Panc1 (cell line): ENCODE measurements at regions not wholly inside any gene's neighbourhood (a gene's known extent, or its start where the extent isn't known, plus 50 kb on each side); places are given as distances from the start of the nearest gene placed in this dataset.

ENCODE experiments used
- ATAC-seq: fragments of 200-7000 bp; cut with Tn5 transposase; 2 replicates; pipeline ENCODE4 v1.9.1; 2020; ENCODE audit warnings: mild to moderate bottlenecking, moderate library complexity
- BruUV-seq: library from RNA; stranded (reverse); fragments of 400-500 nt; replicated peaks from 2 replicates; lab custom pipeline; 2021; lab: Mats Ljungman, UMichigan
- CTCF ChIA-PET: fragments of 300-600 bp; sonication (Branson Sonifier 250); formaldehyde crosslinking; loops from one replicate; lab custom pipeline; 2022; ENCODE audit warnings: antibody characterized with exemption; lab: Charles Lee
- POLR2A ChIA-PET: fragments of 300-600 bp; sonication (Branson Sonifier 250); formaldehyde crosslinking; loops from one replicate; lab custom pipeline; 2022; ENCODE audit warnings: antibody characterized with exemption; lab: Charles Lee
- DNase-seq: peaks from one replicate; pipeline ENCODE4 v3.0.0-alpha.2; 2010; ENCODE audit warnings: low read depth, low spot score
- H3K27ac ChIP-seq: 2 replicates; pipeline ENCODE4 v1.5.1; 2011; ENCODE audit warnings: mild to moderate bottlenecking, low read length, inconsistent platforms
- H3K27me3 ChIP-seq: fragments of 200-500 bp; sonication (Bioruptor generic); 2 replicates; pipeline ENCODE4 v1.6.0; 2014; ENCODE audit warnings: low read length, inconsistent platforms; ENCODE audit not compliant: control insufficient read depth, insufficient read depth
- H3K36me3 ChIP-seq: fragments of 200-500 bp; sonication (Bioruptor generic); 2 replicates; pipeline ENCODE4 v1.5.1; 2014; ENCODE audit warnings: inconsistent platforms, mild to moderate bottlenecking, low read length, moderate library complexity; ENCODE audit not compliant: control insufficient read depth, insufficient read depth
- H3K4me1 ChIP-seq: 2 replicates; pipeline ENCODE4 v1.5.1; 2011; ENCODE audit warnings: inconsistent platforms, mild to moderate bottlenecking, low read length, moderate library complexity; ENCODE audit not compliant: control insufficient read depth, insufficient read depth
- H3K4me3 ChIP-seq, 2 experiments: 2 replicates each; pipeline ENCODE4 v1.5.1; 2011 to 2012; ENCODE audit warnings: low read depth in 2 of 2, low read length in 2 of 2, mild to moderate bottlenecking in 2 of 2, inconsistent platforms in 1 of 2, moderate library complexity in 1 of 2
- H3K9me3 ChIP-seq: fragments of 200-500 bp; sonication (Bioruptor generic); 2 replicates; pipeline ENCODE4 v1.5.1; 2014; ENCODE audit warnings: low read depth, mild to moderate bottlenecking, inconsistent platforms, low read length, moderate library complexity; ENCODE audit not compliant: control insufficient read depth, insufficient read depth
- POLR2AphosphoS5 ChIP-seq: IDR thresholded peaks from 2 replicates; pipeline ENCODE4 v1.6.1; 2012; ENCODE audit warnings: mild to moderate bottlenecking, low read depth, low read length, moderate library complexity
- SIN3A ChIP-seq: IDR thresholded peaks from 2 replicates; pipeline ENCODE4 v1.6.1; 2012; ENCODE audit warnings: low read depth, mild to moderate bottlenecking, low read length, moderate library complexity, borderline replicate concordance; ENCODE audit not compliant: insufficient read depth
- TCF7L2 ChIP-seq: IDR thresholded peaks from 2 replicates; pipeline ENCODE4 v1.6.1; 2011; ENCODE audit warnings: mild to moderate bottlenecking, low read depth, low read length, inconsistent platforms
- in situ Hi-C: cut with HindIII; loops from 2 replicates; pipeline ENCODE4 v1.10.0; 2016; ENCODE audit warnings: low sequenced_read_pairs, low pct_unique_long_range_greater_than_20kb
- intact Hi-C: fragments of 100-400 bp; cut with micrococcal nuclease; formaldehyde crosslinking; loops from one replicate; pipeline ENCODE4 v1.10.0; 2022; ENCODE audit not compliant: unreplicated experiment
- TF ChIP-seq, protein P1 (sequence below): fragments of 450-650 bp; IDR thresholded peaks from 2 replicates; pipeline ENCODE4 v1.5.1; 2017; ENCODE audit warnings: mild to moderate bottlenecking
- TF ChIP-seq, protein P2 (sequence below), 2 experiments: IDR thresholded peaks; 2 replicates each; pipeline ENCODE4 v1.6.1; 2011 to 2012; ENCODE audit warnings: low read depth in 2 of 2, control low read depth in 1 of 2, low read length in 1 of 2, mild to moderate bottlenecking in 1 of 2, moderate library complexity in 1 of 2; ENCODE audit not compliant: insufficient read depth in 1 of 2

DNA sequence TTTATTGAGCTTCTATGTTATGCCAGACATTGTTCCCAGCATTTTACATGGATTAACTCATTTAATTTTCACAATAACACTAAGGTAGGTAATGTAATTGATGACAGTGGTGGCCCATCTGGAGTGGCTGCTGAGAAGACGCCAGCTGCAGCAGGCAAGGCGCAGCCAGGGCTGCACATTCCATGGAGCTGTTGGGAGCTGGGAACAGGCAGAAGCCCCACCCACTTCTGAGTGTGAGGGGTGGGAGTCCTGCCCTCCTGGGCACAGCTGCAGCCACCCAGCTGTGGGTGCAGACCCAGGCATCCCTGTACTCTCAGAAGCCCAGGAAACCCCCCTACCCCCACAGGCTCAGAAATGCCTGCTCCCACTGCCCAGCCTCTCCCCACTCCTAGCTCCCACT is 183.3 kb downstream of the DEPDC1B start:
- Histone ChIP-seq H3K9me3 (no peaks in the 10 kb centered on the region), H3K4me3 (no peak overlapping the region), H3K36me3 (no peaks in the 10 kb centered on the region), H3K4me1 (no peaks in the 10 kb centered on the region), H3K27me3 (peaks cover 2% of the 10 kb centered on the region; the same call in 1 of the 2 replicates), H3K27ac (no peak overlapping the region)
- CTCF ChIA-PET, result no interaction called here
- TF ChIP-seq TCF7L2 (no peak), POLR2AphosphoS5 (no peak), SIN3A (no peak)
- TF ChIP-seq, protein P1, sequence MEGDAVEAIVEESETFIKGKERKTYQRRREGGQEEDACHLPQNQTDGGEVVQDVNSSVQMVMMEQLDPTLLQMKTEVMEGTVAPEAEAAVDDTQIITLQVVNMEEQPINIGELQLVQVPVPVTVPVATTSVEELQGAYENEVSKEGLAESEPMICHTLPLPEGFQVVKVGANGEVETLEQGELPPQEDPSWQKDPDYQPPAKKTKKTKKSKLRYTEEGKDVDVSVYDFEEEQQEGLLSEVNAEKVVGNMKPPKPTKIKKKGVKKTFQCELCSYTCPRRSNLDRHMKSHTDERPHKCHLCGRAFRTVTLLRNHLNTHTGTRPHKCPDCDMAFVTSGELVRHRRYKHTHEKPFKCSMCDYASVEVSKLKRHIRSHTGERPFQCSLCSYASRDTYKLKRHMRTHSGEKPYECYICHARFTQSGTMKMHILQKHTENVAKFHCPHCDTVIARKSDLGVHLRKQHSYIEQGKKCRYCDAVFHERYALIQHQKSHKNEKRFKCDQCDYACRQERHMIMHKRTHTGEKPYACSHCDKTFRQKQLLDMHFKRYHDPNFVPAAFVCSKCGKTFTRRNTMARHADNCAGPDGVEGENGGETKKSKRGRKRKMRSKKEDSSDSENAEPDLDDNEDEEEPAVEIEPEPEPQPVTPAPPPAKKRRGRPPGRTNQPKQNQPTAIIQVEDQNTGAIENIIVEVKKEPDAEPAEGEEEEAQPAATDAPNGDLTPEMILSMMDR, result no peak
- TF ChIP-seq, protein P2, sequence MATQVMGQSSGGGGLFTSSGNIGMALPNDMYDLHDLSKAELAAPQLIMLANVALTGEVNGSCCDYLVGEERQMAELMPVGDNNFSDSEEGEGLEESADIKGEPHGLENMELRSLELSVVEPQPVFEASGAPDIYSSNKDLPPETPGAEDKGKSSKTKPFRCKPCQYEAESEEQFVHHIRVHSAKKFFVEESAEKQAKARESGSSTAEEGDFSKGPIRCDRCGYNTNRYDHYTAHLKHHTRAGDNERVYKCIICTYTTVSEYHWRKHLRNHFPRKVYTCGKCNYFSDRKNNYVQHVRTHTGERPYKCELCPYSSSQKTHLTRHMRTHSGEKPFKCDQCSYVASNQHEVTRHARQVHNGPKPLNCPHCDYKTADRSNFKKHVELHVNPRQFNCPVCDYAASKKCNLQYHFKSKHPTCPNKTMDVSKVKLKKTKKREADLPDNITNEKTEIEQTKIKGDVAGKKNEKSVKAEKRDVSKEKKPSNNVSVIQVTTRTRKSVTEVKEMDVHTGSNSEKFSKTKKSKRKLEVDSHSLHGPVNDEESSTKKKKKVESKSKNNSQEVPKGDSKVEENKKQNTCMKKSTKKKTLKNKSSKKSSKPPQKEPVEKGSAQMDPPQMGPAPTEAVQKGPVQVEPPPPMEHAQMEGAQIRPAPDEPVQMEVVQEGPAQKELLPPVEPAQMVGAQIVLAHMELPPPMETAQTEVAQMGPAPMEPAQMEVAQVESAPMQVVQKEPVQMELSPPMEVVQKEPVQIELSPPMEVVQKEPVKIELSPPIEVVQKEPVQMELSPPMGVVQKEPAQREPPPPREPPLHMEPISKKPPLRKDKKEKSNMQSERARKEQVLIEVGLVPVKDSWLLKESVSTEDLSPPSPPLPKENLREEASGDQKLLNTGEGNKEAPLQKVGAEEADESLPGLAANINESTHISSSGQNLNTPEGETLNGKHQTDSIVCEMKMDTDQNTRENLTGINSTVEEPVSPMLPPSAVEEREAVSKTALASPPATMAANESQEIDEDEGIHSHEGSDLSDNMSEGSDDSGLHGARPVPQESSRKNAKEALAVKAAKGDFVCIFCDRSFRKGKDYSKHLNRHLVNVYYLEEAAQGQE (IDR thresholded peaks at IDR 0.05; ENCODE audit: insufficient read depth in 1 of 2, low read depth in 2 of 2, low read length in 1 of 2), result no peak
- no peak for ATAC-seq
- intact Hi-C loops, result no loop called here
- no TSS peak for BruUV-seq
- no peak for DNase-seq
- in situ Hi-C loops, result no loop called here
- POLR2A ChIA-PET, result no interaction called here

DNA sequence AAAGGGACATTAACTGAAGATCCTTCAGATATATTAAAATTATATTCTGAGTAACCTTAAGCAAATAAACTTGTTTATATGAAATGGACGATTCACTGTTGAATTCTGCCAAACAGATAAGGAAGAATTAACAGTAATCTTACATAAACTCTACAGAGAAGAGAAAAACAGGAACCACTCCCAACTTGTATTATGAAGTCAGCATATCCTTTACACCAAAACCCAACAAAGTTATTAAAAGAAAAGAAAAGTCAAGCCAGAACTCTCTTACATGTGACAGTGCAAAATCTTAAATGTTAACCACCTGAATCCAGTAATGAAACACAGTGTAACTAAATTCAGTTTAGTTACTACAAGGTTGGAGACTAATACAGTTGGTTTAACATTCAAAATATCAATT is 185.8 kb downstream of the DEPDC1B start:
- BruUV-seq, result no TSS peak
- intact Hi-C loops, result no loop called here

More for the DNA sequence above, 185.8 kb downstream of the DEPDC1B start:
- DNase-seq (no peak), ATAC-seq (no peak)
- H3K27me3 ChIP-seq, result 0 out of 2 replicates have a peak, but pooled peaks cover 2% of the 10 kb centered on the region
- no peaks in the 10 kb centered on the region for H3K9me3 ChIP-seq
- no peak overlapping the region for H3K27ac ChIP-seq
- TF ChIP-seq POLR2AphosphoS5 (no peak), SIN3A (no peak), TCF7L2 (no peak)
- TF ChIP-seq, protein P1, result no peak
- TF ChIP-seq, protein P2 (IDR thresholded peaks at IDR 0.05; ENCODE audit: insufficient read depth in 1 of 2, low read depth in 2 of 2, low read length in 1 of 2), result no peak
- H3K4me3 ChIP-seq, result no peak overlapping the region
- no peaks in the 10 kb centered on the region for H3K4me1 ChIP-seq
- in situ Hi-C loops, result no loop called here
- no peaks in the 10 kb centered on the region for H3K36me3 ChIP-seq
- ChIA-PET CTCF (no interaction called here), POLR2A (no interaction called here)
